IMR-90 (cell line): ENCODE measurements at regions not wholly inside any gene's neighbourhood (a gene's known extent, or its start where the extent isn't known, plus 50 kb on each side); places are given as distances from the start of the nearest gene placed in this dataset.

ENCODE experiments used
- ATAC-seq: fragments of 200-7000 bp; cut with Tn5 transposase; 2 replicates; pipeline ENCODE4 v1.9.1; 2020; ENCODE audit warnings: low read depth, mild to moderate bottlenecking, moderate library complexity
- BruUV-seq: library from RNA; stranded (reverse); fragments of 400-500 nt; replicated peaks from 2 replicates; lab custom pipeline; 2021; lab: Mats Ljungman, UMichigan
- CTCF ChIA-PET: fragments of 300-600 bp; formaldehyde crosslinking; extraction: SDS; loops from one replicate; lab custom pipeline; 2021; ENCODE audit warnings: antibody characterized with exemption; lab: Yijun Ruan, JAX
- POLR2A ChIA-PET: fragments of 300-600 bp; sonication (Branson Sonifier 250); formaldehyde crosslinking; loops from one replicate; lab custom pipeline; 2022; ENCODE audit warnings: antibody characterized with exemption; ENCODE audit not compliant: unreplicated experiment; lab: Charles Lee
- DNase-seq: peaks from one replicate; pipeline ENCODE4 v3.0.0; 2013
- H2AFZ ChIP-seq: replicated peaks from 2 replicates; pipeline ENCODE3; 2013; ENCODE audit warnings: low read length, mild to moderate bottlenecking; ENCODE audit not compliant: poor library complexity
- H2AK5ac ChIP-seq: 2 replicates; pipeline ENCODE4 v1.6.1; 2013; ENCODE audit warnings: low read depth, low read length, inconsistent platforms
- H2AK9ac ChIP-seq: replicated peaks from 2 replicates; pipeline ENCODE3; 2013; ENCODE audit warnings: mild to moderate bottlenecking, low read depth, low read length, moderate library complexity; ENCODE audit not compliant: poor library complexity
- H2BK120ac ChIP-seq: 2 replicates; pipeline ENCODE4 v1.6.1; 2013; ENCODE audit warnings: low read depth, low read length, inconsistent platforms
- H2BK15ac ChIP-seq: 3 replicates; pipeline ENCODE4 v1.6.1; 2013; ENCODE audit warnings: low read depth, low read length, inconsistent platforms
- H2BK20ac ChIP-seq: 2 replicates; pipeline ENCODE4 v1.6.1; 2013; ENCODE audit warnings: low read depth, mild to moderate bottlenecking, inconsistent platforms, low read length, moderate library complexity
- H2BK5ac ChIP-seq: 2 replicates; pipeline ENCODE4 v1.6.1; 2013; ENCODE audit warnings: mild to moderate bottlenecking, low read depth, low read length, inconsistent platforms; ENCODE audit not compliant: poor library complexity, severe bottlenecking
- H3K14ac ChIP-seq: replicated peaks from 2 replicates; pipeline ENCODE4 v1.6.1; 2013; ENCODE audit warnings: low read depth, low read length, inconsistent platforms
- H3K18ac ChIP-seq: 2 replicates; pipeline ENCODE4 v1.6.1; 2013; ENCODE audit warnings: low read depth, low read length, control low read depth
- H3K23ac ChIP-seq: 2 replicates; pipeline ENCODE4 v1.6.1; 2013; ENCODE audit warnings: low read depth, low read length, inconsistent platforms
- H3K27ac ChIP-seq: 2 replicates; pipeline ENCODE4 v1.5.1; 2013; ENCODE audit warnings: mild to moderate bottlenecking, control low read depth, low read length; ENCODE audit not compliant: insufficient read depth
- H3K27me3 ChIP-seq: 2 replicates; pipeline ENCODE4 v1.6.1; 2013; ENCODE audit warnings: low read length; ENCODE audit not compliant: control insufficient read depth, insufficient read depth
- H3K36me3 ChIP-seq: 2 replicates; pipeline ENCODE4 v1.6.1; 2013; ENCODE audit warnings: low read length, mixed read lengths; ENCODE audit not compliant: control insufficient read depth, insufficient read depth
- H3K4ac ChIP-seq: 2 replicates; pipeline ENCODE4 v1.6.1; 2013; ENCODE audit warnings: low read depth, low read length, inconsistent platforms
- H3K4me1 ChIP-seq: 2 replicates; pipeline ENCODE4 v1.6.1; 2013; ENCODE audit warnings: low read length, mixed read lengths; ENCODE audit not compliant: control insufficient read depth, insufficient read depth
- H3K4me2 ChIP-seq: 2 replicates; pipeline ENCODE4 v1.6.1; 2013; ENCODE audit warnings: low read depth, mild to moderate bottlenecking, control low read depth, low read length, moderate library complexity
- H3K4me3 ChIP-seq: 2 replicates; pipeline ENCODE4 v1.5.1; 2013; ENCODE audit warnings: low read depth, mild to moderate bottlenecking, control low read depth, low read length, moderate library complexity; ENCODE audit not compliant: insufficient read depth
- H3K56ac ChIP-seq: 2 replicates; pipeline ENCODE4 v1.6.1; 2013; ENCODE audit warnings: low read length, inconsistent platforms; ENCODE audit not compliant: insufficient read depth; ENCODE audit errors: extremely low read depth
- H3K79me1 ChIP-seq, 2 experiments: 2 replicates each; pipeline ENCODE4 v1.6.1; 2013; ENCODE audit warnings: low read length in 2 of 2, inconsistent platforms in 1 of 2, low read depth in 1 of 2
- H3K9ac ChIP-seq: 2 replicates; pipeline ENCODE4 v1.6.1; 2013; ENCODE audit warnings: low read depth, low read length, control low read depth
- H3K9me1 ChIP-seq: 2 replicates; pipeline ENCODE4 v1.6.1; 2013; ENCODE audit warnings: low read length, inconsistent platforms; ENCODE audit not compliant: insufficient read depth
- H3K9me3 ChIP-seq: 2 replicates; pipeline ENCODE4 v1.6.1; 2013; ENCODE audit warnings: low read length; ENCODE audit not compliant: control insufficient read depth, insufficient read depth
- H4K20me1 ChIP-seq: 2 replicates; pipeline ENCODE4 v1.6.1; 2013; ENCODE audit warnings: low read length, inconsistent platforms; ENCODE audit not compliant: insufficient read depth
- H4K5ac ChIP-seq: 2 replicates; pipeline ENCODE4 v1.6.1; 2013; ENCODE audit warnings: mild to moderate bottlenecking, low read depth, low read length, control low read depth
- H4K8ac ChIP-seq, 2 experiments: 2 replicates each; pipeline ENCODE4 v1.6.1; 2013; ENCODE audit warnings: low read depth in 2 of 2, low read length in 2 of 2, control low read depth in 1 of 2, inconsistent platforms in 1 of 2
- H4K91ac ChIP-seq: 2 replicates; pipeline ENCODE4 v1.6.1; 2013; ENCODE audit warnings: low read depth, low read length, inconsistent platforms; ENCODE audit not compliant: insufficient read depth
- FOS ChIP-seq: fragments of 150-350 bp; IDR thresholded peaks from 2 replicates; pipeline ENCODE4 v1.6.1; 2016; ENCODE audit warnings: low read depth, low read length
- MAFK ChIP-seq: IDR thresholded peaks from 2 replicates; pipeline ENCODE4 v1.6.1; 2012; ENCODE audit warnings: low read depth, low read length, improper control_type of control experiment
- MAZ ChIP-seq: IDR thresholded peaks from 2 replicates; pipeline ENCODE4 v1.6.1; 2012; ENCODE audit warnings: low read depth, mild to moderate bottlenecking, low read length, improper control_type of control experiment, moderate library complexity, borderline replicate concordance
- NFE2L2 ChIP-seq: fragments of 150-350 bp; IDR thresholded peaks from 2 replicates; pipeline ENCODE4 v1.6.1; 2016; ENCODE audit warnings: low read depth, mild to moderate bottlenecking, low read length
- RAD21 ChIP-seq: IDR thresholded peaks from 2 replicates; pipeline ENCODE4 v1.6.1; 2012; ENCODE audit warnings: low read length, improper control_type of control experiment
- RCOR1 ChIP-seq: IDR thresholded peaks from 2 replicates; pipeline ENCODE4 v1.6.1; 2012; ENCODE audit warnings: mild to moderate bottlenecking, low read length, improper control_type of control experiment; ENCODE audit not compliant: insufficient replicate concordance
- RFX5 ChIP-seq: IDR thresholded peaks from 2 replicates; pipeline ENCODE4 v1.8.0; 2012; ENCODE audit warnings: low read depth, mild to moderate bottlenecking, low read length, moderate library complexity
- WGBS, 2 experiments: methylation state at CpG; one replicate each; pipeline versions ENCODE4 v1.1.5 to v1.1.7; 2013; ENCODE audit warnings: missing lambda C conversion rate in 2 of 2; ENCODE audit not compliant: insufficient read length in 1 of 2; ENCODE audit errors: extremely low coverage in 2 of 2; 5-methylcytosine and 5-hydroxymethylcytosine counted together
- dilution Hi-C: fragments of 300-500 bp; cut with HindIII; formaldehyde crosslinking; loops from one replicate; pipeline ENCODE4 v1.14.3; 2018; ENCODE audit warnings: low sequenced_read_pairs; ENCODE audit not compliant: unreplicated experiment
- in situ Hi-C: fragments of 300-500 bp; cut with MboI; formaldehyde crosslinking; loops from 3 replicates; pipeline ENCODE4 v1.14.3; 2019; ENCODE audit warnings: low sequenced_read_pairs, inconsistent platforms, mixed read lengths
- intact Hi-C: fragments of 100-400 bp; cut with micrococcal nuclease; formaldehyde crosslinking; loops from 2 replicates; pipeline ENCODE4 v1.10.0; 2022

DNA sequence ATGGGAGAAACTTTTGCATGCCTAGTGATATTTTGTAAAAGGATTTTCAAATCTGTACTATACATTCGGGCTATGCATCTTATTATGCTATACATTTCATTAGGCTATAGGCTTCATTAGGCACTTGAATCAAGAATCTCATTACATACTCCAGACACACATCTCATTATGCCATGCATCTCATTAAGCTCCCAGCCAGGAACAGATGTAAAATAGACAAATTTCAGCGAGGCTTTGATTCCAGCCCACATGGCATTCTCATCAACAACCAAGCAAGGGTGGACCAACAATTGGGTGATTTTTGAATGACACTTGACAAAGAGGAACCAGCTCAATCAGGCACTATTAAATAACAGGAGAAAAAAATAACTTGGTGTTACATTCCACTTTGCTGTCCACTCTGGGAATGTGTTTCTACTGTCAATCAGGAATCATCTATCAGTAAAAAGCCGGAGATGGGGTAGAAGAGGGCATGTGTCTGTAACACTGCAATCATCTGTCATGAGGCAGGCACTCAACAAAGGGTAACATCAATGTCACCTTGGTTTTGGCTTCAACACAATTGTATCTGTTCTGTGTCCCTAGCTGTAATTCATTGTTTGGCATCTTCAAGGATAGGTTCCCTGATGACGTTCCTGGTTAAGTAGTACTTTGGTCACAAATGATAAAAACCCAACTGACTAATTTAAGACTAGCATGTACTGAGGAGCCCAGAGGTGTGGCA is 498.6 kb downstream of the EPHA4 start:
- Histone ChIP-seq H3K9me3 (peaks cover 10% of the 10 kb centered on the region), H4K20me1 (no peaks in the 10 kb centered on the region), H3K56ac (no peak overlapping the region), H2BK120ac (peak overlapping the region; percentile 55; the same call in 1 of the 2 replicates), H3K79me1 (no peaks in the 10 kb centered on the region), H3K18ac (no peak overlapping the region), H3K4me1 (peaks cover 6% of the 10 kb centered on the region; the same call in 1 of the 2 replicates), H2AFZ (no peak overlapping the region), H3K9ac (no peak overlapping the region), H3K23ac (no peak overlapping the region), H3K36me3 (no peaks in the 10 kb centered on the region), H3K27ac (no peak overlapping the region), H3K14ac (no peak overlapping the region), H2AK9ac (no peak overlapping the region), H3K4me2 (no peak overlapping the region), H2BK15ac (peak overlapping the region; percentile 70; the same call in 2 of the 3 replicates), H3K4me3 (no peak overlapping the region), H4K5ac (no peak overlapping the region), H4K91ac (peak overlapping the region; percentile 23; the same call in 1 of the 2 replicates), H3K4ac (no peak overlapping the region), H2BK20ac (peak overlapping the region; percentile 51), H3K27me3 (no peaks in the 10 kb centered on the region), H3K9me1 (peaks cover 6% of the 10 kb centered on the region; the same call in 1 of the 2 replicates), H4K8ac (no peak overlapping the region), H2AK5ac (peak overlapping the region; percentile 52; the same call in 1 of the 2 replicates), H2BK5ac (no peak overlapping the region)
- DNase-seq (no peak), ATAC-seq (no peak)
- no TSS peak for BruUV-seq
- in situ Hi-C loops = no loop called here
- no peak for TF ChIP-seq FOS
- TF ChIP-seq MAFK = no peak
- no peak for TF ChIP-seq RCOR1
- TF ChIP-seq MAZ = no peak
- no peak for TF ChIP-seq RFX5
- no peak for TF ChIP-seq RAD21
- no peak for TF ChIP-seq NFE2L2
- no CpG with 5 or more reads among the region's 4 CpGs for WGBS, 2 experiments
- CTCF ChIA-PET = no interaction called here
- POLR2A ChIA-PET = no interaction called here
- dilution Hi-C loops = no loop called here
- intact Hi-C loops = loop anchor here (10.0 kb wide), 2 partner anchors 389 to 501 kb away; partner anchors contain the start of gene EPHA4
